Adrenal gland (tissue), 5 donors: ENCODE measurements at regions not wholly inside any gene's neighbourhood (a gene's known extent, or its start where the extent isn't known, plus 50 kb on each side); places are given as distances from the start of the nearest gene placed in this dataset.

Source experiments
- POLR2A ChIP-seq, 2 donors: fragments of 450-650 bp; IDR thresholded peaks; one replicate each; pipeline ENCODE4 v1.6.1; 2017; ENCODE audit warnings: antibody characterized with exemption in 2 of 2, mild to moderate bottlenecking in 2 of 2, moderate library complexity in 1 of 2
- TF ChIP-seq, protein P1 (sequence below), 6 experiments: fragments of 450-650 bp in 4 of 6; fragments of 200-600 bp in 2 of 6; sonication (generic) in 1 of 6; IDR thresholded peaks; 1 replicate in 5 of 6; 2 replicates in 1 of 6; pipeline versions ENCODE4 v1.5.1 to v1.8.0; 2016 to 2021; ENCODE audit warnings: antibody characterized with exemption in 6 of 6, mild to moderate bottlenecking in 2 of 6, moderate library complexity in 1 of 6
- donor health status: DM: no; HTN: no; CAD: no.

DNA sequence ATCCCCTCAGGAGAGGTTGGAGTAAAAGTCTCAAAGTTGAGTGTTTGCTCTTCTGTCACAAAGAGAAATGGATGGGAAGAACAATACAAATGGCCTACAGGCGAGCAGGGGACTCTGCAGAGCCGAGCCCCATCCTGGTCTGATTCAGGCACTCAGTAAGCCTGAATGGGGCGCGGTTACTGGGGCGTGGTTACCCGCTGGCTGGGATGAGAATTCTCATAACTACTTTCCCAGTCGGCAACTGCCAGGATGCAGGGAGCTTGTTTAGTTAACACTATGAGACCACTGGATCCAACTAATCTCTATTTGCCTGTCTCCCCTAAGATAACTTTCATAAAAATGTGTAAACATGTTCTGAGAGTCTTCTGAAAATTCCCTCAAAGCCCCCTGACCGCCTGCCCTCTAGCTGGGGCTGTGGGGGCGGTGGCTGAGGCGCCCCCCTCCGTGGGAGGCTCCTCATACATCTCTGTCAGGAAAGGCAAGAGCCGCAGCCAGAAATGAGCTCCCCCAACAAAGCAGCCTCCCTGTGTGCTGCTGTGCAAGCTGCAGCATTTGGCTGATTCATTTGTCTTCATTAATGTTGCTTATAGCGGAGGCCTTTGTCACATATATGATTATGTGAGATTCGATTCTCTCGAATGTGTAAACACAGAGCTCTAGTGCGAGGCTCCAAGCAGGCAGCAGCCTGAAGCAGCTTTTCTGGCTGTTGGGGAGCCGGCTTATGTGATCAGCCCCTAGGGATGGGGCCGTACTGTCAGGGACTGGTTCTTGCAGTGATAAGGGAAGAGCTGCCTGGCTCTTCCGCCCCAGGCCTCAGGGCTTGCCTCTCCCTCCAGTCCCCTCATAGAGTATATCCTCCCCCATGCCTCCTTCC, 126.1 kb upstream of the ARHGAP5 start:
- TF ChIP-seq, protein P1, sequence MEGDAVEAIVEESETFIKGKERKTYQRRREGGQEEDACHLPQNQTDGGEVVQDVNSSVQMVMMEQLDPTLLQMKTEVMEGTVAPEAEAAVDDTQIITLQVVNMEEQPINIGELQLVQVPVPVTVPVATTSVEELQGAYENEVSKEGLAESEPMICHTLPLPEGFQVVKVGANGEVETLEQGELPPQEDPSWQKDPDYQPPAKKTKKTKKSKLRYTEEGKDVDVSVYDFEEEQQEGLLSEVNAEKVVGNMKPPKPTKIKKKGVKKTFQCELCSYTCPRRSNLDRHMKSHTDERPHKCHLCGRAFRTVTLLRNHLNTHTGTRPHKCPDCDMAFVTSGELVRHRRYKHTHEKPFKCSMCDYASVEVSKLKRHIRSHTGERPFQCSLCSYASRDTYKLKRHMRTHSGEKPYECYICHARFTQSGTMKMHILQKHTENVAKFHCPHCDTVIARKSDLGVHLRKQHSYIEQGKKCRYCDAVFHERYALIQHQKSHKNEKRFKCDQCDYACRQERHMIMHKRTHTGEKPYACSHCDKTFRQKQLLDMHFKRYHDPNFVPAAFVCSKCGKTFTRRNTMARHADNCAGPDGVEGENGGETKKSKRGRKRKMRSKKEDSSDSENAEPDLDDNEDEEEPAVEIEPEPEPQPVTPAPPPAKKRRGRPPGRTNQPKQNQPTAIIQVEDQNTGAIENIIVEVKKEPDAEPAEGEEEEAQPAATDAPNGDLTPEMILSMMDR (IDR thresholded peaks at IDR 0.05): no peak
- TF ChIP-seq POLR2A (IDR thresholded peaks at IDR 0.05): no peak
